Panc1 (cell line): ENCODE measurements at regions not wholly inside any gene's neighbourhood (a gene's known extent, or its start where the extent isn't known, plus 50 kb on each side); places are given as distances from the start of the nearest gene placed in this dataset.

Source experiments
- ATAC-seq: fragments of 200-7000 bp; cut with Tn5 transposase; 2 replicates; pipeline ENCODE4 v1.9.1; 2020; ENCODE audit warnings: mild to moderate bottlenecking, moderate library complexity
- BruUV-seq: library from RNA; stranded (reverse); fragments of 400-500 nt; replicated peaks from 2 replicates; lab custom pipeline; 2021; lab: Mats Ljungman, UMichigan
- CTCF ChIA-PET: fragments of 300-600 bp; sonication (Branson Sonifier 250); formaldehyde crosslinking; loops from one replicate; lab custom pipeline; 2022; ENCODE audit warnings: antibody characterized with exemption; lab: Charles Lee
- POLR2A ChIA-PET: fragments of 300-600 bp; sonication (Branson Sonifier 250); formaldehyde crosslinking; loops from one replicate; lab custom pipeline; 2022; ENCODE audit warnings: antibody characterized with exemption; lab: Charles Lee
- DNase-seq: peaks from one replicate; pipeline ENCODE4 v3.0.0-alpha.2; 2010; ENCODE audit warnings: low read depth, low spot score
- H3K27ac ChIP-seq: 2 replicates; pipeline ENCODE4 v1.5.1; 2011; ENCODE audit warnings: mild to moderate bottlenecking, low read length, inconsistent platforms
- H3K27me3 ChIP-seq: fragments of 200-500 bp; sonication (Bioruptor generic); 2 replicates; pipeline ENCODE4 v1.6.0; 2014; ENCODE audit warnings: low read length, inconsistent platforms; ENCODE audit not compliant: control insufficient read depth, insufficient read depth
- H3K36me3 ChIP-seq: fragments of 200-500 bp; sonication (Bioruptor generic); 2 replicates; pipeline ENCODE4 v1.5.1; 2014; ENCODE audit warnings: inconsistent platforms, mild to moderate bottlenecking, low read length, moderate library complexity; ENCODE audit not compliant: control insufficient read depth, insufficient read depth
- H3K4me1 ChIP-seq: 2 replicates; pipeline ENCODE4 v1.5.1; 2011; ENCODE audit warnings: inconsistent platforms, mild to moderate bottlenecking, low read length, moderate library complexity; ENCODE audit not compliant: control insufficient read depth, insufficient read depth
- H3K4me3 ChIP-seq, 2 experiments: 2 replicates each; pipeline ENCODE4 v1.5.1; 2011 to 2012; ENCODE audit warnings: low read depth in 2 of 2, low read length in 2 of 2, mild to moderate bottlenecking in 2 of 2, inconsistent platforms in 1 of 2, moderate library complexity in 1 of 2
- H3K9me3 ChIP-seq: fragments of 200-500 bp; sonication (Bioruptor generic); 2 replicates; pipeline ENCODE4 v1.5.1; 2014; ENCODE audit warnings: low read depth, mild to moderate bottlenecking, inconsistent platforms, low read length, moderate library complexity; ENCODE audit not compliant: control insufficient read depth, insufficient read depth
- POLR2AphosphoS5 ChIP-seq: IDR thresholded peaks from 2 replicates; pipeline ENCODE4 v1.6.1; 2012; ENCODE audit warnings: mild to moderate bottlenecking, low read depth, low read length, moderate library complexity
- SIN3A ChIP-seq: IDR thresholded peaks from 2 replicates; pipeline ENCODE4 v1.6.1; 2012; ENCODE audit warnings: low read depth, mild to moderate bottlenecking, low read length, moderate library complexity, borderline replicate concordance; ENCODE audit not compliant: insufficient read depth
- TCF7L2 ChIP-seq: IDR thresholded peaks from 2 replicates; pipeline ENCODE4 v1.6.1; 2011; ENCODE audit warnings: mild to moderate bottlenecking, low read depth, low read length, inconsistent platforms
- in situ Hi-C: cut with HindIII; loops from 2 replicates; pipeline ENCODE4 v1.10.0; 2016; ENCODE audit warnings: low sequenced_read_pairs, low pct_unique_long_range_greater_than_20kb
- intact Hi-C: fragments of 100-400 bp; cut with micrococcal nuclease; formaldehyde crosslinking; loops from one replicate; pipeline ENCODE4 v1.10.0; 2022; ENCODE audit not compliant: unreplicated experiment
- TF ChIP-seq, protein P1 (sequence below), 2 experiments: IDR thresholded peaks; 2 replicates each; pipeline ENCODE4 v1.6.1; 2011 to 2012; ENCODE audit warnings: low read depth in 2 of 2, control low read depth in 1 of 2, low read length in 1 of 2, mild to moderate bottlenecking in 1 of 2, moderate library complexity in 1 of 2; ENCODE audit not compliant: insufficient read depth in 1 of 2
- TF ChIP-seq, protein P2 (sequence below): fragments of 450-650 bp; IDR thresholded peaks from 2 replicates; pipeline ENCODE4 v1.5.1; 2017; ENCODE audit warnings: mild to moderate bottlenecking

DNA sequence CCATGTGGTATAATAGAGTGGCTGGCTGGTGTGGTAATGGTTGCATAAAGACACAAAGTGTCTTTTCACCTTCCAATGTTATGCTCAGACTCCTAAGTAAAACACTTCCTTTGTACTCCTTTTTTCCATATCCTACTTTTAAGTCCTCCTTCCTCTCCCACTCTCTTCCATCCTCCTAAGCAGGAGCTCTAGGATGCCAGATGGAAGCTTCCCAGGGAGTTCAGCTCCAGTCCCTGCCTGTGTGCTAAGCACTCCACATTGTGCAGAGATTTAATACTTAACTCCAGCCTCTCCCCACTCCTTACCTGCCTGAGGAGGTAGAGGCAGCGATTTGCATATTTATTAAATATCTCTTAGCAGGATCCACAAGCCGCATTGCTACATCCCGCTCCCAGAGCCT is 60.5 kb upstream of the IGSF21 start:
- H3K27me3 ChIP-seq = peaks cover 7% of the 10 kb centered on the region; the same call in 1 of the 2 replicates
- ChIA-PET POLR2A (no interaction called here), CTCF (no interaction called here)
- no peak overlapping the region for H3K27ac ChIP-seq
- in situ Hi-C loops (no loop called here), intact Hi-C loops (no loop called here)
- BruUV-seq = no TSS peak
- H3K9me3 ChIP-seq = no peaks in the 10 kb centered on the region
- no peak for ATAC-seq
- H3K4me3 ChIP-seq = no peak overlapping the region
- no peak for DNase-seq
- H3K4me1 ChIP-seq = no peaks in the 10 kb centered on the region
- no peaks in the 10 kb centered on the region for H3K36me3 ChIP-seq
- no peak for TF ChIP-seq TCF7L2

DNA sequence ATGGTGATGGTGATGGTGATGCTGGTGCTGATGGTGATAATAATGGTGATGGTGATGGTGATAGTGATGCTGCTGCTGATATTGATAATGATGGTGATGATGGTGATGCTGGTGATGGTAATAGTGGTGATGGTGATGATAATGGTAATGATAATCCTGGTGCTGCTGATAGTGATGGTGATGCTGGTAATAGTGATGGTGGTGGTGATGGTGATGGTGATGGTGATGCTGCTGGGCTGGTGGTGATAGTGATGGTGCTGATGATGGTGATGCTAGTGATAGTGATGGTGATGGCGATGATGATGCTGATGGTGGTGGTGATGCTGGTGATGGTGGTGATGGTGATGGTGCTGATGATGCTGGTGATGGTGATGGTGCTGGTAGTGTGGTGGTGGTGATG is 58.4 kb upstream of the IGSF21 start:
- TF ChIP-seq, protein P1, sequence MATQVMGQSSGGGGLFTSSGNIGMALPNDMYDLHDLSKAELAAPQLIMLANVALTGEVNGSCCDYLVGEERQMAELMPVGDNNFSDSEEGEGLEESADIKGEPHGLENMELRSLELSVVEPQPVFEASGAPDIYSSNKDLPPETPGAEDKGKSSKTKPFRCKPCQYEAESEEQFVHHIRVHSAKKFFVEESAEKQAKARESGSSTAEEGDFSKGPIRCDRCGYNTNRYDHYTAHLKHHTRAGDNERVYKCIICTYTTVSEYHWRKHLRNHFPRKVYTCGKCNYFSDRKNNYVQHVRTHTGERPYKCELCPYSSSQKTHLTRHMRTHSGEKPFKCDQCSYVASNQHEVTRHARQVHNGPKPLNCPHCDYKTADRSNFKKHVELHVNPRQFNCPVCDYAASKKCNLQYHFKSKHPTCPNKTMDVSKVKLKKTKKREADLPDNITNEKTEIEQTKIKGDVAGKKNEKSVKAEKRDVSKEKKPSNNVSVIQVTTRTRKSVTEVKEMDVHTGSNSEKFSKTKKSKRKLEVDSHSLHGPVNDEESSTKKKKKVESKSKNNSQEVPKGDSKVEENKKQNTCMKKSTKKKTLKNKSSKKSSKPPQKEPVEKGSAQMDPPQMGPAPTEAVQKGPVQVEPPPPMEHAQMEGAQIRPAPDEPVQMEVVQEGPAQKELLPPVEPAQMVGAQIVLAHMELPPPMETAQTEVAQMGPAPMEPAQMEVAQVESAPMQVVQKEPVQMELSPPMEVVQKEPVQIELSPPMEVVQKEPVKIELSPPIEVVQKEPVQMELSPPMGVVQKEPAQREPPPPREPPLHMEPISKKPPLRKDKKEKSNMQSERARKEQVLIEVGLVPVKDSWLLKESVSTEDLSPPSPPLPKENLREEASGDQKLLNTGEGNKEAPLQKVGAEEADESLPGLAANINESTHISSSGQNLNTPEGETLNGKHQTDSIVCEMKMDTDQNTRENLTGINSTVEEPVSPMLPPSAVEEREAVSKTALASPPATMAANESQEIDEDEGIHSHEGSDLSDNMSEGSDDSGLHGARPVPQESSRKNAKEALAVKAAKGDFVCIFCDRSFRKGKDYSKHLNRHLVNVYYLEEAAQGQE (IDR thresholded peaks at IDR 0.05; ENCODE audit: insufficient read depth in 1 of 2, low read depth in 2 of 2, low read length in 1 of 2) = no peak
- no peak for TF ChIP-seq SIN3A

GRCh38 chr1:18052671-18053070 is 54.9 kb upstream of the IGSF21 start:
- POLR2A ChIA-PET = interaction anchor here (0.6 kb wide), 1 partner anchor 97 kb away, joined by 4 read pairs; no protein-coding TSS in a partner anchor
- peaks cover 8% of the 10 kb centered on the region; the same call in 1 of the 2 replicates for H3K27me3 ChIP-seq
- no peaks in the 10 kb centered on the region for H3K36me3 ChIP-seq
- in situ Hi-C loops (no loop called here), intact Hi-C loops (no loop called here)
- no TSS peak for BruUV-seq
- TF ChIP-seq, protein P1 (IDR thresholded peaks at IDR 0.05; ENCODE audit: insufficient read depth in 1 of 2, low read depth in 2 of 2, low read length in 1 of 2) = no peak
- TF ChIP-seq TCF7L2 = no peak
- TF ChIP-seq SIN3A = no peak
- TF ChIP-seq POLR2AphosphoS5 = no peak
- TF ChIP-seq, protein P2, sequence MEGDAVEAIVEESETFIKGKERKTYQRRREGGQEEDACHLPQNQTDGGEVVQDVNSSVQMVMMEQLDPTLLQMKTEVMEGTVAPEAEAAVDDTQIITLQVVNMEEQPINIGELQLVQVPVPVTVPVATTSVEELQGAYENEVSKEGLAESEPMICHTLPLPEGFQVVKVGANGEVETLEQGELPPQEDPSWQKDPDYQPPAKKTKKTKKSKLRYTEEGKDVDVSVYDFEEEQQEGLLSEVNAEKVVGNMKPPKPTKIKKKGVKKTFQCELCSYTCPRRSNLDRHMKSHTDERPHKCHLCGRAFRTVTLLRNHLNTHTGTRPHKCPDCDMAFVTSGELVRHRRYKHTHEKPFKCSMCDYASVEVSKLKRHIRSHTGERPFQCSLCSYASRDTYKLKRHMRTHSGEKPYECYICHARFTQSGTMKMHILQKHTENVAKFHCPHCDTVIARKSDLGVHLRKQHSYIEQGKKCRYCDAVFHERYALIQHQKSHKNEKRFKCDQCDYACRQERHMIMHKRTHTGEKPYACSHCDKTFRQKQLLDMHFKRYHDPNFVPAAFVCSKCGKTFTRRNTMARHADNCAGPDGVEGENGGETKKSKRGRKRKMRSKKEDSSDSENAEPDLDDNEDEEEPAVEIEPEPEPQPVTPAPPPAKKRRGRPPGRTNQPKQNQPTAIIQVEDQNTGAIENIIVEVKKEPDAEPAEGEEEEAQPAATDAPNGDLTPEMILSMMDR = no peak
- H3K4me1 ChIP-seq = no peaks in the 10 kb centered on the region
- ATAC-seq (no peak), DNase-seq (no peak)
- H3K4me3 ChIP-seq = no peak overlapping the region
- H3K9me3 ChIP-seq = no peaks in the 10 kb centered on the region
- CTCF ChIA-PET = no interaction called here
- H3K27ac ChIP-seq = no peak overlapping the region

More for the DNA sequence above, 58.4 kb upstream of the IGSF21 start:
- H3K4me3 ChIP-seq = no peak overlapping the region
- DNase-seq (no peak), ATAC-seq (no peak)
- POLR2A ChIA-PET = no interaction called here
- no peak overlapping the region for H3K27ac ChIP-seq
- CTCF ChIA-PET = no interaction called here
- no peaks in the 10 kb centered on the region for H3K4me1 ChIP-seq
- intact Hi-C loops = no loop called here
- H3K36me3 ChIP-seq = no peaks in the 10 kb centered on the region
- in situ Hi-C loops = no loop called here
- BruUV-seq = no TSS peak
- no peaks in the 10 kb centered on the region for H3K9me3 ChIP-seq
- H3K27me3 ChIP-seq = peaks cover 10% of the 10 kb centered on the region; the same call in 1 of the 2 replicates
